ENCODE measurements at regions not wholly inside any gene's neighbourhood (a gene's known extent, or its start where the extent isn't known, plus 50 kb on each side); places are given as distances from the start of the nearest gene placed in this dataset.

GRCh38 chr6:3984494-3984893, 94.4 kb downstream of the FAM217A start:
- Histone ChIP-seq H3K27ac (ENCODE audit: low read depth, low read length) (no peak overlapping the region), H3K4me1 (ENCODE audit: control insufficient read depth, low read length) (no peaks in the 10 kb centered on the region), H3K27me3 (ENCODE audit: control insufficient read depth, low read length) (no peaks in the 10 kb centered on the region; the same call in 1 of the 2 replicates), H4K20me1 (ENCODE audit: control insufficient read depth, insufficient read depth, low read depth, low read length) (no peaks in the 10 kb centered on the region; the same call in 1 of the 2 replicates), H3F3A (ENCODE audit: control insufficient read depth, insufficient read depth) (no peaks in the 10 kb centered on the region), H3K9me3 (ENCODE audit: control insufficient read depth, insufficient read depth, low read length) (no peaks in the 10 kb centered on the region), H3K9me2 (replicated peaks; ENCODE audit: control insufficient read depth, low read length) (no peaks in the 10 kb centered on the region), H3K4me3 (ENCODE audit: low read length) (no peak overlapping the region), H3K4me2 (ENCODE audit: low read length) (no peak overlapping the region), H3K79me2 (ENCODE audit: control insufficient read depth, low read length) (no peaks in the 10 kb centered on the region), H3K36me3 (ENCODE audit: control insufficient read depth, low read length) (no peaks in the 10 kb centered on the region)
- TF ChIP-seq, protein P1, sequence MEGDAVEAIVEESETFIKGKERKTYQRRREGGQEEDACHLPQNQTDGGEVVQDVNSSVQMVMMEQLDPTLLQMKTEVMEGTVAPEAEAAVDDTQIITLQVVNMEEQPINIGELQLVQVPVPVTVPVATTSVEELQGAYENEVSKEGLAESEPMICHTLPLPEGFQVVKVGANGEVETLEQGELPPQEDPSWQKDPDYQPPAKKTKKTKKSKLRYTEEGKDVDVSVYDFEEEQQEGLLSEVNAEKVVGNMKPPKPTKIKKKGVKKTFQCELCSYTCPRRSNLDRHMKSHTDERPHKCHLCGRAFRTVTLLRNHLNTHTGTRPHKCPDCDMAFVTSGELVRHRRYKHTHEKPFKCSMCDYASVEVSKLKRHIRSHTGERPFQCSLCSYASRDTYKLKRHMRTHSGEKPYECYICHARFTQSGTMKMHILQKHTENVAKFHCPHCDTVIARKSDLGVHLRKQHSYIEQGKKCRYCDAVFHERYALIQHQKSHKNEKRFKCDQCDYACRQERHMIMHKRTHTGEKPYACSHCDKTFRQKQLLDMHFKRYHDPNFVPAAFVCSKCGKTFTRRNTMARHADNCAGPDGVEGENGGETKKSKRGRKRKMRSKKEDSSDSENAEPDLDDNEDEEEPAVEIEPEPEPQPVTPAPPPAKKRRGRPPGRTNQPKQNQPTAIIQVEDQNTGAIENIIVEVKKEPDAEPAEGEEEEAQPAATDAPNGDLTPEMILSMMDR (IDR thresholded peaks at IDR 0.05; ENCODE audit: low read depth, low read length, poor library complexity, severe bottlenecking): no peak
- TF ChIP-seq EZH2phosphoT487 (IDR thresholded peaks at IDR 0.05; ENCODE audit: borderline replicate concordance, low read length): no peak

DNA sequence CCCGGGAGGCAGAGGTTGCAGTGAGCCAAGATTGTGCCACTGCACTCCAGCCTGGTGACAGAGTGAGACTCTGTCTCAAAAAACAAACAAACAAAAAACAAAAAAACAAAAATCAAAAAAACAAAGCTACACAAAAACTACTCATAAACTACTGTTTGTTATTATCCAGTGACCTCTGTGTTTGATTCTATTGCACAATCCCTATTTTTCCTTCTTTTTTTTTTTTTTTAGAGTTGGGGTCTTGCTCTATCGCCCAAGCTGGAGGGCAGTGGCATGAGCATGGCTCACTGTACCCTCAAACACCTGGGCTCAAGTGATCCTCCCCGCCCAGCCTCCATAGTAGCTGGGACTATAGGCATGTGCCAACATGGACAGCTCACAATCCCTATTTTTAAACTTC, 92.7 kb downstream of the FAM217A start:
- Histone ChIP-seq H3K4me2 (ENCODE audit: low read length) (no peak overlapping the region), H3K27ac (ENCODE audit: low read depth, low read length) (no peak overlapping the region)

DNA sequence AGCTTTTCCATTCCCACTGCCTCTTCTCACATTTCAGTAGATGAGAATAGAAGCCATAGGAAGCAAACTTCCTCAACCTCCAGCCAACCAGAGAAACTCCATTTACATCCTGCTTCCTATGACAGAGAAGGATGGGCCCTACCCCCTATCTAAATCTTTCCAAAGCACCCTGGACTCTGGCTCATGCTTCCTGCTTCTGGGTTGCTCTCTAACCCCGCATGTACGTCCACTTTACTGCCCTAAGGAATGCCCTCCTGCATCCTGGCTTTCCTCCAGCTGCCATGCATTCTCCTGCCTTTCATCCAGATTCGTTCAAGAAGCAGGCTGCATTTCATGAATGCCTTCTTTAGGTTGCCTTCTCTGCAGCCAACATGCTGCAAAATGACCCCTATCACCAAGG, 91.9 kb downstream of the FAM217A start:
- Histone ChIP-seq H3F3A (ENCODE audit: control insufficient read depth, insufficient read depth) (no peaks in the 10 kb centered on the region), H3K9me3 (ENCODE audit: control insufficient read depth, insufficient read depth, low read length) (no peaks in the 10 kb centered on the region), H3K36me3 (ENCODE audit: control insufficient read depth, low read length) (no peaks in the 10 kb centered on the region), H4K20me1 (ENCODE audit: control insufficient read depth, insufficient read depth, low read depth, low read length) (no peaks in the 10 kb centered on the region; the same call in 1 of the 2 replicates), H3K79me2 (ENCODE audit: control insufficient read depth, low read length) (no peaks in the 10 kb centered on the region), H3K4me1 (ENCODE audit: control insufficient read depth, low read length) (no peaks in the 10 kb centered on the region), H3K4me2 (ENCODE audit: low read length) (no peak overlapping the region), H3K27me3 (ENCODE audit: control insufficient read depth, low read length) (no peaks in the 10 kb centered on the region), H3K4me3 (ENCODE audit: low read length) (no peak overlapping the region), H3K9me2 (replicated peaks; ENCODE audit: control insufficient read depth, low read length) (no peaks in the 10 kb centered on the region), H3K27ac (ENCODE audit: low read depth, low read length) (no peak overlapping the region)
- TF ChIP-seq, protein P1 (IDR thresholded peaks at IDR 0.05; ENCODE audit: low read depth, low read length, poor library complexity, severe bottlenecking): no peak
- TF ChIP-seq EZH2phosphoT487 (IDR thresholded peaks at IDR 0.05; ENCODE audit: borderline replicate concordance, low read length): no peak

More for the DNA sequence above, 92.7 kb downstream of the FAM217A start:
- Histone ChIP-seq H3K9me2 (replicated peaks; ENCODE audit: control insufficient read depth, low read length) (no peaks in the 10 kb centered on the region), H3K4me1 (ENCODE audit: control insufficient read depth, low read length) (no peaks in the 10 kb centered on the region), H3K79me2 (ENCODE audit: control insufficient read depth, low read length) (no peaks in the 10 kb centered on the region), H4K20me1 (ENCODE audit: control insufficient read depth, insufficient read depth, low read depth, low read length) (no peaks in the 10 kb centered on the region; the same call in 1 of the 2 replicates), H3K27me3 (ENCODE audit: control insufficient read depth, low read length) (no peaks in the 10 kb centered on the region), H3K9me3 (ENCODE audit: control insufficient read depth, insufficient read depth, low read length) (no peaks in the 10 kb centered on the region), H3F3A (ENCODE audit: control insufficient read depth, insufficient read depth) (no peaks in the 10 kb centered on the region), H3K4me3 (ENCODE audit: low read length) (no peak overlapping the region), H3K36me3 (ENCODE audit: control insufficient read depth, low read length) (no peaks in the 10 kb centered on the region)
- no peak for TF ChIP-seq EZH2phosphoT487 (IDR thresholded peaks at IDR 0.05; ENCODE audit: borderline replicate concordance, low read length)
- TF ChIP-seq, protein P1 (IDR thresholded peaks at IDR 0.05; ENCODE audit: low read depth, low read length, poor library complexity, severe bottlenecking): no peak

Measured in DOHH2 (cell line).